ENCODE measurements at regions not wholly inside any gene's neighbourhood (a gene's known extent, or its start where the extent isn't known, plus 50 kb on each side); places are given as distances from the start of the nearest gene placed in this dataset.

GRCh38 chr2:193024791-193025190 is 830.1 kb upstream of the TMEFF2 start:
- Histone ChIP-seq H3K9ac (ENCODE audit: insufficient read depth, low read length, poor library complexity, severe bottlenecking) (no peak overlapping the region), H4K20me1 (ENCODE audit: insufficient read depth, low read length) (no peaks in the 10 kb centered on the region), H3K4me3 (replicated peaks in 1 of 3; ENCODE audit: low read depth in 2 of 3, low read length in 3 of 3) (no peak overlapping the region), H3K36me3 (replicated peaks in 1 of 2; ENCODE audit: control insufficient read depth in 1 of 2, insufficient read depth in 2 of 2, low read length in 2 of 2) (no peaks in the 10 kb centered on the region), H2AFZ (ENCODE audit: insufficient read depth, low read depth, low read length, poor library complexity, severe bottlenecking) (no peak overlapping the region), H3K4me2 (replicated peaks; ENCODE audit: extremely low read depth, low read length, poor library complexity, severe bottlenecking) (no peak overlapping the region), H3K4me1 (ENCODE audit: control insufficient read depth in 1 of 2, insufficient read depth in 2 of 2, low read length in 2 of 2) (no peaks in the 10 kb centered on the region), H3K79me2 (ENCODE audit: insufficient read depth, low read length) (no peaks in the 10 kb centered on the region), H3K27ac (ENCODE audit: low read depth in 1 of 2, low read length in 2 of 2) (no peak overlapping the region), H3K9me3 (replicated peaks in 1 of 2; ENCODE audit: control insufficient read depth in 1 of 2, insufficient read depth in 1 of 2, low read length in 2 of 2) (peaks cover 3% of the 10 kb centered on the region in 2 donors), H3K27me3 (ENCODE audit: control insufficient read depth in 2 of 2, insufficient read depth in 2 of 2, low read length in 2 of 2) (no peaks in the 10 kb centered on the region)
- Mint-ChIP-seq H3K9me3 (peaks cover 0 to 14% (median 9%) of the 10 kb centered on the region in 7 donors), H3K27ac (no peak overlapping the region), H3K27me3 (ENCODE audit: low read depth in 3 of 3) (peaks cover 0 to 3% (median 0%) of the 10 kb centered on the region in 3 donors), H3K4me3 (no peak overlapping the region), H3K36me3 (no peaks in the 10 kb centered on the region), H3K4me1 (no peaks in the 10 kb centered on the region)
- intact Hi-C loops (cut with micrococcal nuclease) = no loop called here
- no CpG with 5 or more reads among the region's 1 CpG for WGBS (ENCODE audit: insufficient coverage)
- no peak for TF ChIP-seq CTCF (IDR thresholded peaks at IDR 0.05)
- no peak for DNase-seq

GRCh38 chr2:193011870-193012269 is 817.1 kb upstream of the TMEFF2 start:
- no peaks in the 10 kb centered on the region for H3K4me1 Mint-ChIP-seq
- no peak overlapping the region for H3K9ac ChIP-seq (ENCODE audit: insufficient read depth, low read length, poor library complexity, severe bottlenecking)
- intact Hi-C loops (cut with micrococcal nuclease) = no loop called here
- H3K4me3 ChIP-seq (replicated peaks in 1 of 3; ENCODE audit: low read depth in 2 of 3, low read length in 3 of 3) = no peak overlapping the region
- no peak overlapping the region for H2AFZ ChIP-seq (ENCODE audit: insufficient read depth, low read depth, low read length, poor library complexity, severe bottlenecking)
- H3K9me3 ChIP-seq (replicated peaks in 1 of 2; ENCODE audit: control insufficient read depth in 1 of 2, insufficient read depth in 1 of 2, low read length in 2 of 2) = peaks cover 21% of the 10 kb centered on the region in 2 donors
- H3K36me3 Mint-ChIP-seq = no peaks in the 10 kb centered on the region
- H4K20me1 ChIP-seq (ENCODE audit: insufficient read depth, low read length) = no peaks in the 10 kb centered on the region
- H3K9me3 Mint-ChIP-seq = peaks cover 5 to 24% (median 13%) of the 10 kb centered on the region in 7 donors
- H3K27ac ChIP-seq (ENCODE audit: low read depth in 1 of 2, low read length in 2 of 2) = no peak overlapping the region
- no peak for DNase-seq
- H3K4me3 Mint-ChIP-seq = no peak overlapping the region
- TF ChIP-seq CTCF (IDR thresholded peaks at IDR 0.05) = no peak
- peaks cover 0 to 2% (median 0%) of the 10 kb centered on the region in 3 donors for H3K27me3 Mint-ChIP-seq (ENCODE audit: low read depth in 3 of 3)
- no peak overlapping the region for H3K27ac Mint-ChIP-seq
- H3K4me1 ChIP-seq (ENCODE audit: control insufficient read depth in 1 of 2, insufficient read depth in 2 of 2, low read length in 2 of 2) = no peaks in the 10 kb centered on the region
- H3K36me3 ChIP-seq (replicated peaks in 1 of 2; ENCODE audit: control insufficient read depth in 1 of 2, insufficient read depth in 2 of 2, low read length in 2 of 2) = no peaks in the 10 kb centered on the region
- 100% methylated on average over 1 of the region's 1 CpG for WGBS (ENCODE audit: insufficient coverage)
- no peaks in the 10 kb centered on the region for H3K79me2 ChIP-seq (ENCODE audit: insufficient read depth, low read length)
- H3K4me2 ChIP-seq (replicated peaks; ENCODE audit: extremely low read depth, low read length, poor library complexity, severe bottlenecking) = no peak overlapping the region
- no peaks in the 10 kb centered on the region for H3K27me3 ChIP-seq (ENCODE audit: control insufficient read depth in 2 of 2, insufficient read depth in 2 of 2, low read length in 2 of 2)

Measured in CD14-positive monocyte (primary cell).